Activated naive CD4-positive, alpha-beta T cell treated with Interleukin-2 at 50 U/mL for 16 hours (primary cell): ENCODE measurements at regions not wholly inside any gene's neighbourhood (a gene's known extent, or its start where the extent isn't known, plus 50 kb on each side); places are given as distances from the start of the nearest gene placed in this dataset.
"Not testable (repeated sequence)": the region's sequence is repeated elsewhere in the genome, so short reads cannot be mapped to it uniquely, and the experiment has no call there.

Experiments
- DNase-seq: peaks from one replicate; pipeline ENCODE4 v3.0.0-alpha.2; 2020

GRCh38 chr7:101712652-101713051, 83.6 kb upstream of the MYL10 start:
- no peak for DNase-seq

GRCh38 chr7:101714097-101714496, 85.0 kb upstream of the MYL10 start:
- DNase-seq = no peak

DNA sequence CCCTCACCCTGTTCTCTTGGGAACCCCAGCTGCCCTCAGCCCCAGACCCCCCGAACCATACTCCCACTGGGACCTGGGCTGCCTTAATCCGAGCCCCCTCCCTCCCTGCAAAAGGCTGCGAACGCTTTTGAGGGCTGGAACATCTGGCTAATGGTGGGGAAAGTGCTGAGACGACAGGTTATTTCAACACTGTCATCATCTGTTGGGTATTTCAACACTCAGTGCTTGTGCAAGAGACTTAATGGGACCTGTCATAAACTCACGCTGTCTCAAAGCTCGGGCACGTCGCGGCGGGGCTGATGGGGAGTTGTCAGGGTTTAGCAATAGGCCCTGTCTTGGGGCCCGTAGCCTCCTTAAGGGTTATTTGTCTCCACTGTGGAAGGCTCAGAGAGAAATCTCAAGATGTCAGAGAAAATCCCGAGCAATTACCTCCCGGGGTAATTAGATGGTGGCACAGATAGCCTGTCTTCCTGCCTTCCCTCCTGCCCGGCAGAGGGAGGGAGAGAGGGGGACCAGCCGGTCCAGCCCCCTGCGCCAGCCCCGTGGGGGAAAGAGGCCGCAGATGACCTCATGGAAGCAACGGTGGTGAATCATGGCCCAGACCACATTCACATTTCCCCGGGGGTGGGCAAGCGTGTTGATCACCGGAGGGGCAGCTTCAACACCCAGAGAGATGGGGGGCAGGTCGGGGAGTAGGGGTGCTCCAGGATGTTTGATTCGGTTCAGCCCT, 88.7 kb upstream of the MYL10 start:
- DNase-seq = no peak

DNA sequence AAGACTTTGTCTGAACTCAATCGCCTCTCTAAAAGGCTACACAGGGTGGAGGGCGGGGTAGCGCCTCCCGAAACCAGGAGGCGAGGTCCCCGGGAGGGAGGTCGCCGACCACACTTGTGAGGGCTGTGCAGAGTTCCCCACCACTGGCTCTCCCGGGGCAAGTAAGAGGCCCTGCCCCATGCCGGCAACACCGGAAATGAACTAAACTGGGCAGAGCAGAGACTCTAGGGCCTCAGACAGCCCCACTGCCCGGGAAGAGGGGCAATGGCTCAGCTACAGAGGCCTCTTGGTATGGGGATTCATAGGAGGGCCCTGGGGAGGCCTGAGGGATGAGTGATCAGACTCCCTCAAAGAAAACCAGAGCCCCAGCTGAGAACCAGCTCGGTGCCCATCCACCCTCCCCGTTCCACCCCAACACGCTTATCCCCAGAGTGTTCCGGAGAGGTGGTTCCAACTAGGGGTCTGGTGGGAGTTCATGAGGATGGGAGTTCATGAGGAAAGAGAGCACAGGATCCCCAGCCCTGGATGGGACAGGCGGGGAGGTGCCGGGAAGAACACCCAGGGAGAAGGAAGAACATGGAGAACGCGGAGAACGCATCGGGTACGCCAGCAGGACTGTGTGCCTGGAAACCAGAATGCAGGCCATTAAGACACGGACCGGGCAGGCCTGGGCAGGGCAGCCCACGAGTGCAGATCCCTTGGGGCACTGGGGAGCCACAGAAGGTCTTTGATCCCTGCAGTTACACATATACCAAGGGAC, 89.4 kb upstream of the MYL10 start:
- DNase-seq = no peak

GRCh38 chr7:101719123-101719470, 90.0 kb upstream of the MYL10 start:
- no peak for DNase-seq

DNA sequence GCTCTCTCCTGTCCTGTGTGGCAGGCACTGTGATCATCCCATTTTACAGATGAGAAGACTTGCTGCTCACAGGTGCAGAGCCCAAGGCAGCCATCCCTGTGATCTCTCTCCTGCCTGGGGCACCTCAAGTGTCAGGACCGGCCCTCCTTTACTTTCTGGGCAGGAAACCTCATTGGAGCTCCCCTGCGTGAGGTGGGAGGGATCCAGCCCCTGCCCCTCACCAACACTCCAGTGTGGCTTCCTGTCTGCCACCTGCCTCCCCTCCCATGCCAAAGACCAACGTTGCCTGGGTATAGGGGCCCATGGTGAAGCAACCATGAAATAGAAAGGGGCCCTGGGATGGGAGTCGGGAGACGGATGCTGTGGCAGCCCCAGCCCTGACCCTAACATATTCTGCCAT, 91.2 kb upstream of the MYL10 start:
- DNase-seq = no peak

DNA sequence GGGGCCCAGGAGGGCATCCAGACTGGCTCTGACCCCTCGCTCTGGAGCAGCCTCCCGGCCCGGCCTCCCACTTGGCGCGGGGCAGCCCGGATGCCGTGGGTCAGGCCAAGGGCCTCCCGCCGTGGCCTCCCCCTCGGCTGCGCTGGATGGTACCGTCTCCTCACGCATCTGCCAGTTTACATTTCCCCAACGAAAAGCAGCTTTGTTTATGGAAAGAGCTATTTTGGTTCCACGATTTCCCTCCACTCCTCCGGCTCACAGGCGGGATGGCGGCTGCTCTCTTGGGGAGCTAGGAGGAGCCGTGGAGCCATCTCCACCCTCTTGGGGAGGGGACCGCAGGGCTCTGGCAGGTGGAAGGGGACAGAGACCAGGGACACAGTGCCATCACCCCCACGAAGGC, 93.2 kb upstream of the MYL10 start:
- DNase-seq = no peak

DNA sequence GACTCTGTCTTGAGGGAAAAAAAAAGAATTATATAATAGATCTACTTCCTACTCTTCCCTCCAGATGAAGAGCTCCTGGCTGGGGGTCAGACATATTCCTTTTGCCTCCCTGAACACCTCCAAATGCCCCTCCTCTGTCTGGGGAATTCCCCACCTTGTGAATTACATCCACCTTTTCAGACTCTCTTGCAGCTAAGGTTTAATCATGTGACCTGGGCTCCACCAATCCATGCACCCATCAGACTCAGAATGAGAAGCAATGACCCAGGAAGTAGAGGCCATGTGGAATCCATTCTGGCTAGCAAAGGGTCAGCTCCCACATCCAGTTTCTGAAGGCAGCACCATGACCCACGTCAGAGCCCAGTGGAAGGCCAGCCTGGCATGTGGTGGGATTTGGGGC, 93.6 kb upstream of the CUX1 start:
- DNase-seq = no peak

DNA sequence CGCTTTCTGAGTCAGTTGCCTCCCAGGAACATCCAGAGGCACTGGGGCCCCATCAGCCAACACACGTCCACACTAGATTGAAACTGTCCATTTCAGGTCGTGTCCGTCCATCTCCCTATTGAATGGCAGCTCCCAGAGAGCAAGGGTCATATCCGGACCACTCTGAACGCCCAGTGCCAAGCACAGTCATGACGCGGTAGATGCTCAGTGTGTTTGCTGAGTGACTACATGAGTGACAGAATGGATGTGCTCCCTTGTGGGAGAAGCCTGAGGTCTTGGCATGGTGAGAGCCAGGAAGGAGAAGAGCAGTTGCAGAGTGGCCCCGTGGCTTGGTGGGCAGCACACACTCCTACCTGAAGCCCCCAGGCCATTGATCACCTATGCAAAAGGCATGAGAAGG, 92.5 kb upstream of the CUX1 start:
- no peak for DNase-seq

DNA sequence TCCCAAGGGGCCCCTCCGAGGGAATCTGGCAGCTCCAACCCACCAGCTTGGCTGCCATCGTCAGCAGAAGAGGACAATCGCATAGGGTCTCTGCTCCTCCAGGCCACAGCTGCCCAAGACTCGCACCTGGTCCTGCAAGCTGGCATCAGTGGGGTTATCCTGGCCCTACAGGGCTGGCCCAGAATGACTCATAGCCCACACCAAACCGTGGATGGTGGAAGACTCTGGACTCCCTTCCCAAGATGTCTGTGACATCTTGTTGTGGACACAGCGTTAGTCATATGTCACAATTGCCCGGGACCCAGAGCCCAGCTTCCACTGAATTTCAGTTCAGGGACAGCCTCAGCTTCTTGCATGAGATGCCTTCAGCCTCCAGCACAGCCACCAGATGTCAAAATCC, 91.5 kb upstream of the CUX1 start:
- DNase-seq = no peak

- DNase-seq = no peak
These were observed 90.2 kb upstream of the CUX1 start for GRCh38 chr7:101727184-101727583.

- DNase-seq = no peak
These were observed 89.3 kb upstream of the CUX1 start for GRCh38 chr7:101728128-101728527.

DNA sequence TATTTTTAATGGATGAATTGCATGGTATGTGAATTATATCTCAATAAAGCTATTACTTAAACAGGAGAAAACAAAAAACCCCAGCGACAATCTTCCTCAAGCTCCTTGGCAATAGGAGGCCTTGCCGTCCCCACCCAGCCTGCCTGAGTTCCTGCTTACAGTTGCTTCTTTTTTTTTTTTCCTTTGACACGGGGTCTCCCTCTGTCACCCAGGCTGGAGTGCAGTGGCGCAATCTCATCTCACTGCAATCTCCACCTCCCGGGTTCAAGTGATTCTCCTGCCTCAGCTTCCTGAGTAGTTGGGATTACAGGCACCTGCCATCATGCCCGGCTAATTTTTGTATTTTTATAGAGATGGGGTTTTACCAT, 88.6 kb upstream of the CUX1 start:
- not testable (repeated sequence) for DNase-seq

GRCh38 chr7:101729241-101729883, 88.1 kb upstream of the CUX1 start:
- DNase-seq = no peak

DNA sequence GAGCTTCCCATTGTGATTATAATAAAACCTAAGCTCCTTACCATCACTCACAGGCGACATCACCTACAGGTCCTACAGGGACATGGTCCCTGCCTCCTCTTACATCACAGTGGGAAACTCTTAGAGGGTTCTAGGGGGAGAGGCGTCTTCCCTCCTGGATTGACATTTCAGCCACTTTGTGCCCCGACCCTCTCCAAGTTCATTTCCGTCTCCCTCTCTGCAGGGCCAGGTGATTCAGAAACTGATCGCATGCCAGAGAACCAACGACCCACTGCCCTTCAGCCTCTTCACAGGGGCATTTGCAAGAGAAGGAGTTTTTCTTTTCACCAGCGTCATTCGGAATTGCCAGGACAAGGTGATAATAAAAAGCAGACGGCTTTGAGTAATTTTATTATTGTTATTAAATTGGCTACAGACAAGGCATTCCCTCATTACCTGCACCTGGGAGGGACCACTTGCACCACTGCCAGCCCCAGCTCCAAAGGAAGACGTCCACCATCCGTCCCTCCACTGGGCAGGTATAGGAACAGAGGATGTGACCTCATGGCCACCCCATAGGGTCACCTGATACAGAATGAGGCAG, 85.8 kb upstream of the CUX1 start:
- DNase-seq = no peak

DNA sequence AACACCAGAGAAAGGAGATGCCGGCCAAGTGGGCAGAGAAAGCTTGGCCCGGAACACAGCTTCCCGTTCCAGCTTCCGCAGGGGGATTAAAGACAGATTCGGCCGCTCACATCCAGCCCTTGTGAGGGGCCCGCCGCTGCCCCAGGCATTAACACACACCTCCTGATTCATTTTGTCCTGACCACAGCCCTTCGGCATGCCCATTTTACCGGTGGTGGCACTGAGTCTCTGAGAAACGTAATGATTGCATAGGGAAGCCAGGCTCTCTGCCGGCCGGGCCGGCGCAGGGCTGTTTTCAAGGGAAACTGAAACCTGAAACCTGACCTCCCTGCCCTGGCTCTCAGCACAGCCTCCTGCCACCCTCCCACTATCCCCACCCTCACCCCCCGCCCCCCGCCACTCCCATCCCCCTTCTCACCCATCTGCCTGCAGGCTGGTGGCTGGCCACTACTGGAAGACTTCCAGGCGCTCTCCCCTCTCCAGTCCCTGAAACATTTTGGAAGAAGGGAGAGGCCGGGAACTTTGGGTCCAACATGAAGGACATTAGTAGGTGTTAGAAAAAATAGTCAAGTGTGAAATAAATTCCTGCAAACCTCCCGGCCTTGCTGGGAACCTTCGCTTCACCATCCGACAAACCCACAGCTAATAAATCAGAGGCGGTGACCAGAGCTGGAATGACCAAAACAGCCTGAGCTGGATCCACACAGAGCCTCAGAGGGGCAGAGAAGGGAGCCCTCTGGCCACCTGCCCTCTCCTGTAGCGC, 83.5 kb upstream of the CUX1 start:
- no peak for DNase-seq

DNA sequence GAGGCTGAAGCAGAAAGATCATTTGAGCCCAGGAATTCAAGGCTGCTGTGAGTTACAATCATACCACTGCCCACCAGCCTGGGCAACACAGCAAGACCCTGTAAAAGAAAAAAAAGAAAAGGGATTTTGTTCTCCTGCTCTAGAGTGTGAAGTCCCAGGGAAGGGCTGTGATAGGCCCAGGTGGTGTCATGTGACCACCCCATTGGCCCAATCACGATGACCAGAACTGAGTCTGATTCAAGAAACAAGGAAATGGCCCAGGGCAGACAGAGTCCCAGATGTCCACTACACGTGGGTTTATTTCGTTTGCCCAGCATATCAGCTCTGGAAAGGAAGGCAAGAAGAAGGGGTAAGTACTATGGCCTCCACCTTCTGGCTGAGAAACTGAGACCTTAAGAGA, 81.3 kb upstream of the CUX1 start:
- DNase-seq = no peak

GRCh38 chr7:101739775-101740398, 77.5 kb upstream of the CUX1 start:
- no peak for DNase-seq

- DNase-seq = no peak
These were observed 76.3 kb upstream of the CUX1 start for GRCh38 chr7:101740981-101741725.

DNA sequence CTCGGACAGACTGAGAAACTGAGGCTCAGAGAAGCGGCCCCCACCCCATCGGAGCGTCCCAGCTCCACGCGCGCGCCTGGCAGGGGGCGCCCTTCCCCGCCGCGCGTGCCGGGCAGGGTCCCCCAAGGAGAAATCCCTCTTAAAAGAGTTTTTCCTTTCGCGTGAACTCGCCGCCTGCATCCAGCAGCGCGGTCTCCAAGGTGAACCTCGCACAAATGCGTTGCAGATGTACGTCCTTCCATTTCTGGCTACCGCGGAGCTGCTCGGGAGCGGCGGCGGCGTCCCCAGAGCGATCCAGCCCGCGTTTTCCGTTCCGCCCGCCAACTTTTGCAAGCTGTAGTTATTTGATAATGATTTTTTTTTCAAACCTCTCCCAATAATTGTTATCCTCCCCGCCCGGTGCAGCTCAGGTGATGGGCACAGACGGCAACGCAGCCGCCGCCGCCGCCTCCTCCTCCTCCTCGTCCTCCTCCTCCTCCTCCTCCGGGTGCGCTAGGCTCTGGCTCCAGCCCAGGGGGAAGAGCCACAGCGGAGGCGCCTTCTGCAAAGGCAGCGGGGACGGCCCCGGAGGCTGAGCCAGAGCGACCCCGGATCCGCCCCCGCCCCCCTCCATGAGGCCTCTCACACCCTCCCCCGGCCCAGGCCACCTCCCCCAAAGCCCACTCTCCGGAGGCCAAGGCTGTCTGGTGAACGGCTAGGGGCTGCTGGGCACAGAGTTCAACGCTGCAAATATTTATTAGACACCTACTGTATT, 74.0 kb upstream of the CUX1 start:
- DNase-seq = peak; percentile 63

DNA sequence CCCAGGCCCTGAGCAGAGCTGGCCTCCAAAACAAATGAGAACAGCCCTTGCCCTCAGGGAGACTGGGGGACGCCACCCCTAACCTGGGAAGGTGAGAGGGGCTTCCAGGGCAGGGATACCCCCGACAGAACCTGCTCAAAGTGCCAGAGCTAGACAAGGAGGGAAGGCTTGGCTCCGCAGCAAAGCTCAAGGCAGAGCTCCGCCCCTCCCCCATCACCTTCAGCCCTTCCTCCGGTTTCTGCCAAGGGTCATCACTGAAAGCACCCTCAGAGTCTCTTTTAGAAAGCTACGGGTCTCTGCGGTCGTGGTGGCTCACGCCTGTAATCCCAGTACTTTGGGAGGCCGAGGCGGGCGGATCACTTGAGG, 73.4 kb upstream of the CUX1 start:
- DNase-seq = no peak
